Myocyte (in vitro differentiated cells): ENCODE measurements at regions not wholly inside any gene's neighbourhood (a gene's known extent, or its start where the extent isn't known, plus 50 kb on each side); places are given as distances from the start of the nearest gene placed in this dataset.
"Not testable (repeated sequence)": the region's sequence is repeated elsewhere in the genome, so short reads cannot be mapped to it uniquely, and the experiment has no call there.

Experiments used
- DNase-seq: peaks from one replicate; pipeline ENCODE4 v3.0.0-alpha.2; 2012; ENCODE audit warnings: low read depth

- no peak for DNase-seq
These were observed 91.3 kb downstream of the MFAP3L start for GRCh38 chr4:169934794-169935429.

- no peak for DNase-seq
These were observed 92.7 kb downstream of the MFAP3L start for GRCh38 chr4:169933531-169933930.

GRCh38 chr4:169931964-169932363 is 94.2 kb downstream of the MFAP3L start:
- DNase-seq = no peak

- DNase-seq = not testable (repeated sequence)
These were observed 95.4 kb downstream of the MFAP3L start for GRCh38 chr4:169930755-169931154.

GRCh38 chr4:169927280-169927679 is 98.9 kb downstream of the MFAP3L start:
- no peak for DNase-seq

GRCh38 chr4:169925678-169926077 is 100.5 kb downstream of the MFAP3L start:
- no peak for DNase-seq

GRCh38 chr4:169922632-169923276 is 103.4 kb downstream of the MFAP3L start:
- no peak for DNase-seq

GRCh38 chr4:169921732-169922131 is 104.5 kb downstream of the MFAP3L start:
- no peak for DNase-seq

- DNase-seq = no peak
These were observed 105.0 kb downstream of the MFAP3L start for GRCh38 chr4:169921237-169921636.

- DNase-seq = not testable (repeated sequence)
These were observed 106.7 kb downstream of the MFAP3L start for GRCh38 chr4:169919194-169920124.

GRCh38 chr4:169915545-169915944 is 110.7 kb downstream of the MFAP3L start:
- no peak for DNase-seq

- peak; percentile 61 for DNase-seq
These were observed 111.3 kb downstream of the MFAP3L start for GRCh38 chr4:169914866-169915265.

- no peak for DNase-seq
These were observed 113.2 kb downstream of the MFAP3L start for GRCh38 chr4:169912996-169913395.

- no peak for DNase-seq
These were observed 116.3 kb downstream of the MFAP3L start for GRCh38 chr4:169909897-169910296.

- no peak for DNase-seq
These were observed 116.7 kb downstream of the MFAP3L start for GRCh38 chr4:169909479-169909878.

GRCh38 chr4:169907705-169908104 is 118.5 kb downstream of the MFAP3L start:
- DNase-seq = no peak

- DNase-seq = peak; percentile 13
These were observed 119.4 kb downstream of the MFAP3L start for GRCh38 chr4:169906821-169907220.

GRCh38 chr4:169906104-169906503 is 120.1 kb downstream of the MFAP3L start:
- DNase-seq = no peak

- no peak for DNase-seq
These were observed 123.4 kb downstream of the MFAP3L start for GRCh38 chr4:169902658-169903345.

- DNase-seq = peak; percentile 91
These were observed 125.9 kb downstream of the MFAP3L start for GRCh38 chr4:169900241-169900845.

- DNase-seq = peak; percentile 93
These were observed 126.9 kb downstream of the MFAP3L start for GRCh38 chr4:169899295-169899694.
